GM18505 (cell line): ENCODE measurements at regions not wholly inside any gene's neighbourhood (a gene's known extent, or its start where the extent isn't known, plus 50 kb on each side); places are given as distances from the start of the nearest gene placed in this dataset.

Experiments
- ATAC-seq: cut with Tn5 transposase; IDR thresholded peaks from one replicate; pipeline ENCODE4 v1.9.1; 2021; ENCODE audit not compliant: unreplicated experiment
- POLR2A ChIP-seq: IDR thresholded peaks from 4 replicates; pipeline ENCODE4 v1.6.1; 2011; ENCODE audit warnings: borderline replicate concordance; ENCODE audit not compliant: insufficient read depth, insufficient read length; ENCODE audit errors: extremely low read depth

DNA sequence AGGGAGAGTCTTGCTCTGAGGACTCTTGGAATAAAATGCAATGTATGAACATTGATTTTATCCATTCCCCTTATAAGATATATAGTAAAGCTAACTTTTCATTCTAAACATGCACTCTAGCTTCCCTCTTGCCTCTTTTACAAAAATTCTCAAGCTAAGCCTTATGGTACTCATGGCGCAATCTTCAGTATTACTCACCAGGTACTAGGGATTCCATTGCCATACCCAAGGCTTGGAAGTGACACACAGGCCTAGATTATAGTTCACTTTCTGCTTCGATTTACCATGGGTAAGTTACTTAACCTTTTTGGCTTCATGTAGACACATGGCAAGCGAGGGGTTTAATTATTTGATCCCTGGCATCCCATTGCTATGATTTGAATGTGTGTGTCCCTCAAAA lies 331.5 kb downstream of the LRIG3 start:
- TF ChIP-seq POLR2A, result no peak
- no peak for ATAC-seq

- no peak for TF ChIP-seq POLR2A
- no peak for ATAC-seq
Measured at GRCh38 chr12:58592475-58593207, 327.7 kb downstream of the LRIG3 start.

- no peak for ATAC-seq
- no peak for TF ChIP-seq POLR2A
Measured at GRCh38 chr12:58593557-58594304, 326.6 kb downstream of the LRIG3 start.

- no peak for ATAC-seq
- TF ChIP-seq POLR2A, result no peak
Measured at GRCh38 chr12:58596381-58596780, 323.9 kb downstream of the LRIG3 start.

GRCh38 chr12:58601529-58601928 lies 318.8 kb downstream of the LRIG3 start:
- no peak for TF ChIP-seq POLR2A
- ATAC-seq, result no peak

DNA sequence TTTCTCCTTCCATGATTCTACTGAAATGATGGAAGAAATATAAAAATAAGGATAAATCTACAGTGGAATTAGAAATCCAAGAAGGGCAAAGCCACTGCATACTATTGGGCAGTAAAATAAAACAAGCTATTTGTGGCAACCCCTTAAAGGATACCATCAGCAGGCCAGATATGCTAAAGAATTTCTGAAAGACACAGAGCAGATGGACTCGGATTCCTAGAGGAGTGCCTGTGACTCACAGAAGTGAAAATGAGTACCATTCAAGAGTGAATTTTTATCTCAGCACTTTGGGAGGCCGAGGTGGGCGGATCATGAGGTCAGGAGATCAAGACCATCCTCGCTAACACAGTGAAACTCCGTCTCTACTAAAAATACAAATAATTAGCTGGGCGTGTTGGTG lies 318.1 kb downstream of the LRIG3 start:
- ATAC-seq, result no peak
- no peak for TF ChIP-seq POLR2A

- no peak for ATAC-seq
- no peak for TF ChIP-seq POLR2A
Measured at GRCh38 chr12:58602736-58603135, 317.6 kb downstream of the LRIG3 start.

GRCh38 chr12:58607805-58608204 lies 312.5 kb downstream of the LRIG3 start:
- no peak for TF ChIP-seq POLR2A
- ATAC-seq, result no peak

GRCh38 chr12:58608711-58609110 lies 311.6 kb downstream of the LRIG3 start:
- ATAC-seq, result no peak
- no peak for TF ChIP-seq POLR2A

- no peak for ATAC-seq
- no peak for TF ChIP-seq POLR2A
Measured at GRCh38 chr12:58615047-58615446, 305.3 kb downstream of the LRIG3 start.

- no peak for TF ChIP-seq POLR2A
- no peak for ATAC-seq
Measured at GRCh38 chr12:58615576-58615975, 304.7 kb downstream of the LRIG3 start.

GRCh38 chr12:58616618-58617017 lies 303.7 kb downstream of the LRIG3 start:
- ATAC-seq, result no peak

GRCh38 chr12:58621126-58621525 lies 299.2 kb downstream of the LRIG3 start:
- no peak for ATAC-seq
- TF ChIP-seq POLR2A, result no peak

More at GRCh38 chr12:58616618-58617017, 303.7 kb downstream of the LRIG3 start:
- no peak for TF ChIP-seq POLR2A

- no peak for ATAC-seq
Measured at GRCh38 chr12:58629376-58629775, 290.9 kb downstream of the LRIG3 start.

More at GRCh38 chr12:58629376-58629775, 290.9 kb downstream of the LRIG3 start:
- no peak for TF ChIP-seq POLR2A
